GM20000 (cell line): ENCODE measurements at regions not wholly inside any gene's neighbourhood (a gene's known extent, or its start where the extent isn't known, plus 50 kb on each side); places are given as distances from the start of the nearest gene placed in this dataset.
"Not testable (repeated sequence)": the region's sequence is repeated elsewhere in the genome, so short reads cannot be mapped to it uniquely, and the experiment has no call there.

ENCODE experiments used
- DNase-seq: peaks from one replicate; pipeline ENCODE4 v3.0.0; 2012; ENCODE audit warnings: low spot score
- TF ChIP-seq, protein P1 (sequence below): IDR thresholded peaks from 2 replicates; pipeline ENCODE4 v1.5.1; 2012; ENCODE audit warnings: mild to moderate bottlenecking, control low read depth; ENCODE audit errors: extremely low read depth, missing control alignments

DNA sequence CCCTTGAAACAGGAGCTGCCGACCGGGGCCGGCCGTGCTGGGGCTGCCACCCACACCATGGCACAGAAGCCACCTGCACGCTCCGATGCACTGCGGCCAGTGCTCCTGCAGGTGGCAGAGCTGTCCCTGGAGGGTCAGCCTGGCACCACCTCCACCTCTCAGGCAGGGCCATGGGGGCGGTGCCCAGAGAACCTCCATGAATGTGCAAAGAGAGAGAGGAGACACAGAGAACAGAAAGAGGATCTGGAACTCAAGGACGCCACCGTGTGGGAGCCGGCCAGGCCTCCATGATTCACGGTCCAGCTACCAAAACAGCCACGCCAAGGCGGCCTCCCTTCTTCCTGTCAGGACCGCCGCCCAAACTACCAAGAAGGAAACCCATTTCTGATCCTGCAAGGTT is 5397.7 kb upstream of the TPTE start:
- DNase-seq: not testable (repeated sequence)
- TF ChIP-seq, protein P1, sequence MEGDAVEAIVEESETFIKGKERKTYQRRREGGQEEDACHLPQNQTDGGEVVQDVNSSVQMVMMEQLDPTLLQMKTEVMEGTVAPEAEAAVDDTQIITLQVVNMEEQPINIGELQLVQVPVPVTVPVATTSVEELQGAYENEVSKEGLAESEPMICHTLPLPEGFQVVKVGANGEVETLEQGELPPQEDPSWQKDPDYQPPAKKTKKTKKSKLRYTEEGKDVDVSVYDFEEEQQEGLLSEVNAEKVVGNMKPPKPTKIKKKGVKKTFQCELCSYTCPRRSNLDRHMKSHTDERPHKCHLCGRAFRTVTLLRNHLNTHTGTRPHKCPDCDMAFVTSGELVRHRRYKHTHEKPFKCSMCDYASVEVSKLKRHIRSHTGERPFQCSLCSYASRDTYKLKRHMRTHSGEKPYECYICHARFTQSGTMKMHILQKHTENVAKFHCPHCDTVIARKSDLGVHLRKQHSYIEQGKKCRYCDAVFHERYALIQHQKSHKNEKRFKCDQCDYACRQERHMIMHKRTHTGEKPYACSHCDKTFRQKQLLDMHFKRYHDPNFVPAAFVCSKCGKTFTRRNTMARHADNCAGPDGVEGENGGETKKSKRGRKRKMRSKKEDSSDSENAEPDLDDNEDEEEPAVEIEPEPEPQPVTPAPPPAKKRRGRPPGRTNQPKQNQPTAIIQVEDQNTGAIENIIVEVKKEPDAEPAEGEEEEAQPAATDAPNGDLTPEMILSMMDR: peak; percentile 12

DNA sequence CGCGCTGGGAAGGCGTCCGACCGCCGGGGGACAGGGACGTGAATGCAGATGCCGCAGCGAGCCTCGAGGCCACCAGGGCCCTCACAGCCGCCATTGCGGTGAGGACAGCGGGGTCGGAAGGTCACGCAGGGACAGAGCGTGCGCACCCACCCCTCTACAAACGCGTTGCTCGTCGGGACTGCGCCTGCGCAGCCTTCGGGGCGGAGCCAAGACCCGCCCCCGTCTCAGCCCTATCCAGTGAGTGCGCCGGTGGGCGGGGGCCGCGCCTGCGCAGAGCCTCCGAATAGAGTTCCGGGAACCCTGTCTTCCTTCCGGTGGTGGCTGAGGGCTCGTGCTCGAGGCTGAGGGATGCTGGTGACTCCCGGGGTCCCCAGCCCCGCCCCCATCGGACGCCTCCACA is 5393.1 kb upstream of the TPTE start:
- not testable (repeated sequence) for DNase-seq

- DNase-seq: not testable (repeated sequence)
Observed at GRCh38 chr21:5133824-5134223, 5387.6 kb upstream of the TPTE start.

- DNase-seq: not testable (repeated sequence)
Observed at GRCh38 chr21:5136406-5136805, 5385.0 kb upstream of the TPTE start.

- not testable (repeated sequence) for DNase-seq
Observed at GRCh38 chr21:5137006-5137405, 5384.4 kb upstream of the TPTE start.

DNA sequence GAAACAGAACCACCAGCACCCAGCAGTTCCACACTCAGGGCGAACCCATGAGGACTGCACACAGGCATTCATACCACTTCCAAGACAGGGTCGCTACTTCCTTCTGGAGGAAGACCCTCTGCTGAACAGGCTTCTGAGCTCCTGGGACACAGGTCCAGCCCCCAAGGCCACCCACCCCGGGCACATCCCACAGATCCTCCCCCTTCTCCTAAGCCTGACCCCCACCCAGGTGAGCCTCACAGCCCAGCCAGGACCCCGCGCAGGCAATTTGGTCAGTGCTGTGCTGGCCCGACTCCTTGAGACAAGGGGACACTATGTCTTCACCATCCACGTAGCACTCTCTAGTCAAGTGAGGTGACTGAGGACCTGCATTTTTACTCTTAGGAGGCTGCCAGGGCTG is 5382.7 kb upstream of the TPTE start:
- DNase-seq: not testable (repeated sequence)

DNA sequence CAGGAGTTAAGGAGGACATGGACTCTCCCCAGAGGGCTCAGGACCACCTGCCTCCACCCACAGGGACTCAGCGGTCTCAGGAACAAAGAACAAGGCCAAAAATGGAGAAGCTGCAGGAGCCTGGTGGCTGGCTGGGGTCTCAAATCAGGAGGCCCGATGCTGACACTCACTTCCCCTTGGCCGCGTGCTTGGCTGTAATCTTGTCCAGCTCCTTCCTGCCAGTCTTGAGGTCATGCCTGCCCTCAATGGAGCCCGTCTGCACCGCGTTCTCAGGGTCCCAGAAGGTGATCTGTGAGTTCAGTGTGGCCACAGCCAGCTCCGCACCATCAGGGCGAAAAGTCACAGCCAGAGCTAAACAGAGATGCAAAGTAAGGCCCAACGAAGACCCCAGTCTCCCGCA is 5381.9 kb upstream of the TPTE start:
- DNase-seq: not testable (repeated sequence)

DNA sequence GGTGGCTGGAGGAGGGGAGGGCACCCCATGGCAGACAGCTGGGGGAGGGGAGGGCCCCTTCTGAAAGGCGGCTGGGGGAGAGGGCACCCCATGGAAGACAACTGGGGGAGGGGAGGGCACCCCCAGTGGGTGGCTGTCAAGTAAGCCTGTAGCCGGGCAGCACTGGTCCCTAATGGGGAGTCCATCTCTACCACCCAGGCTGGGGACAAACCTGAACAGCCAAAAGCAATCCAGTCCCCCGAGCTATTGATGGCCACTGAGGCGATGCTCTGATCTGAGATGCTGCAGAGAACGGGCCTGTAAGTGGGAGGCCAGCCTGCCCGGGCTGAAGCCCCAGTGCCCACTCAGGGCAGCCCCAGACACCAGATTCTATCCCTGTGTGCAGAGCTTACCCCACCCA is 5378.4 kb upstream of the TPTE start:
- DNase-seq: not testable (repeated sequence)

DNA sequence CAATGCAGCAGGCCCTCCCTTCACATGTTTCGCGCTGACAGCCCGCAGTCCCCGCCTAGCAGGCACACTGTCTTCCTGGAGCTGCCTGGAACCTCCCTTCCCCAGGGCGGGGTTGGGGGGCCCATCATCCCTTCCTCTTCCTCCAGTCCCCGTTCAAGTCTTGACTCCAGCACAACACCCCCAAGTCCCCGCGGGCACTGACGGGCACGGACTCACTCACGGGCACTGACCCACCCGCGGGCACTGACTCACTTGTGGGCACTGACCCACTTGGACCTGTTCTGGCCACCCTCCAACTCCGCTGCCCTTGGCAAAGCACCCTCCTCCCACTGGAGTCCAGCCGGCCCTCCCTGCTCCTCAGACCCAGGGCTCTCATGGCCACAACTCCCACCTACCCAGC is 5376.7 kb upstream of the TPTE start:
- not testable (repeated sequence) for DNase-seq

DNA sequence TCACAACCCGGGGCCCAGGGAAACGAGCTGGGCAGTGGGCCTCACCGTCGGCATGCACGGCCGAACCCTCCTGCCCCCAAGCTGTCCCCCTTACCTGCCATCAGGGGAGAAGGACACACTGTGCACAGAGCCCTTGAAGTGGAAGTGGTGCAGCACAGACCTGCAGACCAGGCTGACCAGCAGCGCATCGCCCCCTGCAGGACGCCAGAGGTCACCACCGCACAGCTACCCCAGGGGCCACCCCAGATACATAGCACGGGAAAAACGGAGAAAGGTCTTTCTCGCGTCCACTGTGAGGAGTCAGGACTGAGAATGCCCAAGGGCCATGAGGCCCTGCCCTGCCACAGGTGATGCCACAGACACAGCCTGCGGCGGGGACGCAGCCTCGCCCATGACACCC is 5373.7 kb upstream of the TPTE start:
- not testable (repeated sequence) for DNase-seq

DNA sequence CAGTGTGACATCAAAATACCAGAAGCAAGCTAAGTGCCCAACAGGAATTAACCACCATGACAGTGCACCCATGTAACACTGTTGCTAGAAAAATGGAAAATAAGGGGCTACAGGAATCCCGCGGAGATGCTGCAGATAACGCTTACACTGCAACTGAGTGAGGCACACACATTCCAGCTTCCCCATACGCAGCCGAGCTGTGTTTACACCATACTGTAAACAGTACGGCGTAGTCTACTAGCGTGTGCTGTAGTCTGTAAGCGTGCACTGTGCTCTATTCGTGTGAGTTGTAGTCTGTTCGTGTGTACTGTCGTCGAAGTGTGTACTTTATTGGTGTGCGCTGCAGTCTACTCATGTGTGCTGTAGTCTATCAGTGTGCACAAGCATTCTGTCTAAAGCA is 5372.2 kb upstream of the TPTE start:
- DNase-seq: not testable (repeated sequence)

GRCh38 chr21:5153842-5154640 is 5367.3 kb upstream of the TPTE start:
- DNase-seq: not testable (repeated sequence)

DNA sequence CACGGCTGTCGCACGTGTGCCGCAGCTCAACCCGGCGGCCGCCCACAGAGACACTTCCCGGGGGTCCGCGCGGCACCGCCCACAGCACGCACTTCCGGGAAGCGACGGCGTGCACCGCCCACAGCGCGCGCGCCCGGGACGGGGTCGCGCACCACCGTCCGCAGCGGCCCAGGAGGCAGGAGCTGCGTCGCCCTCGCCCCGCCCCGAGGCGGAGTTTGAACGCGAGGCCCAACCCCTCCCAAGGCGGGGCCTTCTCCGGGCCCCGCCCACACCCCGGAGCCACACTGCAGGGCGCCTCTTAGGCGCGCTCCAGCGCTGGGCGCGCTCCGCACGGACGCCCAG is 5366.8 kb upstream of the TPTE start:
- not testable (repeated sequence) for DNase-seq

- DNase-seq: not testable (repeated sequence)
Observed at GRCh38 chr21:5162693-5163574, 5358.4 kb upstream of the TPTE start.

DNA sequence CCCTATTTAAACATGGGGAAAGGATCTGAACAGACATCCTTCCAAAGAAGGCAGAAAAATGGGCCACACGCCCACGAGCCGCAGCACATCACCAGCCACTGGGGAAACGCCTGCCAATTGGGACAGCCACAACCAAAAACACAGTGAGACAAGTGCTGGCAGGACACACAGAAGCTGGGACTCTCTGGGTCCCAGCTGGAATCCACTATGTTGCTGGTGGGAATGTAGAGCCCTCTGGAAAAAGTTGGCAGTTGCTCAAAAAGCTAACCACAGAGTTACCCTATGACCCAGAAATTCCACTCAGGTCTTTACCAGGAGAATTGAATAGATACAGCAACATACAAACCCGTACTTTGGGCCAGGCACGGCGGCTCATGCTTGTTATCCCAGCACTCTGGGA is 5355.6 kb upstream of the TPTE start:
- DNase-seq: not testable (repeated sequence)
